GM21447 (cell line): ENCODE measurements at regions not wholly inside any gene's neighbourhood (a gene's known extent, or its start where the extent isn't known, plus 50 kb on each side); places are given as distances from the start of the nearest gene placed in this dataset.

ENCODE experiments used
- ATAC-seq: cut with Tn5 transposase; IDR thresholded peaks from one replicate; pipeline ENCODE4 v1.9.1; 2021; ENCODE audit not compliant: unreplicated experiment

GRCh38 chr18:43635397-43635796, 358.1 kb upstream of the SYT4 start:
- no peak for ATAC-seq

GRCh38 chr18:43642727-43643330, 365.5 kb upstream of the SYT4 start:
- ATAC-seq, result no peak

- ATAC-seq, result no peak
Observed at GRCh38 chr18:43648002-43648401, 370.7 kb upstream of the SYT4 start.

- ATAC-seq, result no peak
Observed at GRCh38 chr18:43649649-43650357, 372.5 kb upstream of the SYT4 start.

- no peak for ATAC-seq
Observed at GRCh38 chr18:43650426-43650825, 373.1 kb upstream of the SYT4 start.

GRCh38 chr18:43651057-43651456, 373.8 kb upstream of the SYT4 start:
- no peak for ATAC-seq

- ATAC-seq, result no peak
Observed at GRCh38 chr18:43656547-43656946, 379.3 kb upstream of the SYT4 start.

GRCh38 chr18:43661570-43661969, 384.3 kb upstream of the SYT4 start:
- no peak for ATAC-seq

- no peak for ATAC-seq
Observed at GRCh38 chr18:43662657-43663056, 385.4 kb upstream of the SYT4 start.

GRCh38 chr18:43663159-43663558, 385.9 kb upstream of the SYT4 start:
- ATAC-seq, result no peak

GRCh38 chr18:43664487-43665008, 387.3 kb upstream of the SYT4 start:
- no peak for ATAC-seq

GRCh38 chr18:43665105-43665788, 388.0 kb upstream of the SYT4 start:
- no peak for ATAC-seq

- no peak for ATAC-seq
Observed at GRCh38 chr18:43668866-43669265, 391.6 kb upstream of the SYT4 start.

GRCh38 chr18:43671431-43671830, 394.1 kb upstream of the SYT4 start:
- ATAC-seq, result no peak

GRCh38 chr18:43680096-43680495, 402.8 kb upstream of the SYT4 start:
- no peak for ATAC-seq

- ATAC-seq, result no peak
Observed at GRCh38 chr18:43681661-43682060, 404.4 kb upstream of the SYT4 start.

GRCh38 chr18:43682196-43682595, 404.9 kb upstream of the SYT4 start:
- no peak for ATAC-seq

GRCh38 chr18:43686709-43687108, 409.4 kb upstream of the SYT4 start:
- no peak for ATAC-seq

- no peak for ATAC-seq
Observed at GRCh38 chr18:43692099-43692690, 414.9 kb upstream of the SYT4 start.

GRCh38 chr18:43702399-43702798, 425.1 kb upstream of the SYT4 start:
- no peak for ATAC-seq

GRCh38 chr18:43703050-43703449, 425.8 kb upstream of the SYT4 start:
- no peak for ATAC-seq

GRCh38 chr18:43705850-43706249, 428.6 kb upstream of the SYT4 start:
- ATAC-seq, result no peak
